ENCODE measurements at regions not wholly inside any gene's neighbourhood (a gene's known extent, or its start where the extent isn't known, plus 50 kb on each side); places are given as distances from the start of the nearest gene placed in this dataset.

DNA sequence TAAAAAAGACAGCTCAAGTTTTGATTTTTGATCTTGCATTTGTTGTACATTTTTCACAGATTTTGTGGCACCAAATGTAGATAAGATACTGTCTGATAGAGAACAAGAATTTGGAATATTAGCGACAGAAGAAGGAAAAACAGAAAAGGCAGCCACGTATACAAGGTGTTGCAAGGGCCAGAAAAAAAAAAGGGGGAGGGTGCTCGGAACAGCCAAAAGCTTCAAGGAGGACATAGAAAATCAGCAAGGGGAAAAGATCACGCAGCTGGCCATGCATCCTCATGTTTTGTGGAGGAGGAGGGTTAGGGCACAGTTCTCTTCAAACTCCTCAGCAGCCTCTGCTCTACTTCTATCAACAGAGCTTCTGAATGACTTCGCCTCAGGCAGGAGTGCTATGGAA is 80.7 kb upstream of the MROH9 start:
- ATAC-seq: no peak
- Histone ChIP-seq H3K9me3 (replicated peaks; ENCODE audit: control insufficient read depth, insufficient read depth, low read depth, low read length) (no peaks in the 10 kb centered on the region), H3K79me2 (ENCODE audit: control insufficient read depth, insufficient read depth, low read length) (no peaks in the 10 kb centered on the region), H4K20me1 (replicated peaks; ENCODE audit: control insufficient read depth, insufficient read depth, low read length) (no peaks in the 10 kb centered on the region), H3K4me2 (ENCODE audit: insufficient read depth, low read length) (no peak overlapping the region), H3K9ac (ENCODE audit: insufficient read depth in 1 of 2, low read depth in 2 of 2, low read length in 2 of 2) (no peak overlapping the region), H3K36me3 (ENCODE audit: control insufficient read depth, insufficient read depth, low read length) (no peaks in the 10 kb centered on the region), H3K4me1 (replicated peaks in 1 of 2; ENCODE audit: control insufficient read depth in 2 of 2, insufficient read depth in 2 of 2, low read length in 2 of 2) (no peaks in the 10 kb centered on the region), H3K9me1 (ENCODE audit: control insufficient read depth, insufficient read depth, low read length) (no peaks in the 10 kb centered on the region), H3K27me3 (ENCODE audit: control insufficient read depth in 2 of 2, insufficient read depth in 2 of 2, low read length in 2 of 2) (no peaks in the 10 kb centered on the region), H3K4me3 (no peak overlapping the region), H3K27ac (ENCODE audit: extremely low read depth, low read depth, low read length) (no peak overlapping the region), H2AFZ (ENCODE audit: low read depth, low read length) (no peak overlapping the region)
- intact Hi-C loops (cut with micrococcal nuclease) (no loop called here), in situ Hi-C loops (cut with MboI) (no loop called here)
- BruUV-seq (replicated peaks): no TSS peak
- no peak for TF ChIP-seq ZBTB8A (IDR thresholded peaks at IDR 0.05; ENCODE audit: partially characterized antibody)
- TF ChIP-seq KDM2B (CRISPR knock-in tag; IDR thresholded peaks at IDR 0.05): no peak
- TF ChIP-seq GTF2E2 (tag; IDR thresholded peaks at IDR 0.05): no peak
- no peak for TF ChIP-seq GATAD2A (IDR thresholded peaks at IDR 0.05)
- 5% methylated on average over 5 of the region's 5 CpGs for WGBS (ENCODE audit: insufficient coverage, low coverage, missing lambda C conversion rate)
- no peak for FAIRE-seq
- POLR2A ChIA-PET: no interaction called here
- no peak for DNase-seq (ENCODE audit: extremely low read depth in 1 of 4, low spot score in 3 of 4)
- CTCF ChIA-PET (ENCODE audit: low intra/inter-chr PET ratio): no interaction called here

DNA sequence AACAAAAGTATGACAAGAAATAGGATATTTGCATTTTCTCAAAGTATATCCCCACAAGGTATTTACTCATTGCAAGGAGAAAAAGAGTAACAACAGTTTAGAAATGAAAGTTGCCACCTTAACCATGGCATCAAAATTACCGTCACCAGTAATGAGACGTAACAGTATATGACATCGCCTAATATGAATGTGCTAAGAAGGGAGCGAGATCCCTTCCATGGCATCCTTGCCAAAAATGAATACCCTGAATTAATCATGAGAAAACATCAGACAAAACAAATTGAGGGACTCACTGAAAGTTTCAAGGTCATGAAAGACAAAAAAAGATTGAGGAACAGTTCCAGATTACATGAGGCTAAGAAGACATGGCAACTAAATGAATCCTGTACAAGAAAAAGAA is 78.9 kb upstream of the MROH9 start:
- ATAC-seq: no peak
- in situ Hi-C loops (cut with MboI) (no loop called here), intact Hi-C loops (cut with micrococcal nuclease) (no loop called here)
- Histone ChIP-seq H3K79me2 (ENCODE audit: control insufficient read depth, insufficient read depth, low read length) (no peaks in the 10 kb centered on the region), H3K9me3 (replicated peaks; ENCODE audit: control insufficient read depth, insufficient read depth, low read depth, low read length) (no peaks in the 10 kb centered on the region), H3K27me3 (ENCODE audit: control insufficient read depth in 2 of 2, insufficient read depth in 2 of 2, low read length in 2 of 2) (no peaks in the 10 kb centered on the region), H3K4me1 (replicated peaks in 1 of 2; ENCODE audit: control insufficient read depth in 2 of 2, insufficient read depth in 2 of 2, low read length in 2 of 2) (no peaks in the 10 kb centered on the region), H3K4me2 (ENCODE audit: insufficient read depth, low read length) (no peak overlapping the region), H3K4me3 (no peak overlapping the region), H3K9me1 (ENCODE audit: control insufficient read depth, insufficient read depth, low read length) (no peaks in the 10 kb centered on the region), H3K27ac (ENCODE audit: extremely low read depth, low read depth, low read length) (no peak overlapping the region), H3K36me3 (ENCODE audit: control insufficient read depth, insufficient read depth, low read length) (no peaks in the 10 kb centered on the region), H2AFZ (ENCODE audit: low read depth, low read length) (no peak overlapping the region), H4K20me1 (replicated peaks; ENCODE audit: control insufficient read depth, insufficient read depth, low read length) (no peaks in the 10 kb centered on the region), H3K9ac (ENCODE audit: insufficient read depth in 1 of 2, low read depth in 2 of 2, low read length in 2 of 2) (no peak overlapping the region)
- CTCF ChIA-PET (ENCODE audit: low intra/inter-chr PET ratio): no interaction called here
- FAIRE-seq: peak; percentile 15
- no peak for DNase-seq (ENCODE audit: extremely low read depth in 1 of 4, low spot score in 3 of 4)
- whole genome bisulfite sequencing (ENCODE audit: insufficient coverage, low coverage, missing lambda C conversion rate): 1% methylated on average over 4 of the region's 4 CpGs
- POLR2A ChIA-PET: no interaction called here
- no TSS peak for BruUV-seq (replicated peaks)
- TF ChIP-seq SLC30A9 (CRISPR knock-in tag; IDR thresholded peaks at IDR 0.05): no peak
- TF ChIP-seq, protein P1, sequence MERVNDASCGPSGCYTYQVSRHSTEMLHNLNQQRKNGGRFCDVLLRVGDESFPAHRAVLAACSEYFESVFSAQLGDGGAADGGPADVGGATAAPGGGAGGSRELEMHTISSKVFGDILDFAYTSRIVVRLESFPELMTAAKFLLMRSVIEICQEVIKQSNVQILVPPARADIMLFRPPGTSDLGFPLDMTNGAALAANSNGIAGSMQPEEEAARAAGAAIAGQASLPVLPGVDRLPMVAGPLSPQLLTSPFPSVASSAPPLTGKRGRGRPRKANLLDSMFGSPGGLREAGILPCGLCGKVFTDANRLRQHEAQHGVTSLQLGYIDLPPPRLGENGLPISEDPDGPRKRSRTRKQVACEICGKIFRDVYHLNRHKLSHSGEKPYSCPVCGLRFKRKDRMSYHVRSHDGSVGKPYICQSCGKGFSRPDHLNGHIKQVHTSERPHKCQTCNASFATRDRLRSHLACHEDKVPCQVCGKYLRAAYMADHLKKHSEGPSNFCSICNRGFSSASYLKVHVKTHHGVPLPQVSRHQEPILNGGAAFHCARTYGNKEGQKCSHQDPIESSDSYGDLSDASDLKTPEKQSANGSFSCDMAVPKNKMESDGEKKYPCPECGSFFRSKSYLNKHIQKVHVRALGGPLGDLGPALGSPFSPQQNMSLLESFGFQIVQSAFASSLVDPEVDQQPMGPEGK (CRISPR knock-in tag; IDR thresholded peaks at IDR 0.05; ENCODE audit: borderline replicate concordance): no peak
- no peak for TF ChIP-seq NFIC (IDR thresholded peaks at IDR 0.05)
- TF ChIP-seq CEBPZ (IDR thresholded peaks at IDR 0.05; ENCODE audit: borderline replicate concordance, low read depth, low read length): no peak
